ENCODE measurements at regions not wholly inside any gene's neighbourhood (a gene's known extent, or its start where the extent isn't known, plus 50 kb on each side); places are given as distances from the start of the nearest gene placed in this dataset.

GRCh38 chr6:138550346-138550767, 51.1 kb upstream of the NHSL1 start:
- no peak for DNase-seq (ENCODE audit: low read depth in 2 of 2)

GRCh38 chr6:138554146-138554545, 54.9 kb upstream of the NHSL1 start:
- no peak for DNase-seq (ENCODE audit: low read depth in 2 of 2)

GRCh38 chr6:138555421-138555988, 56.2 kb upstream of the NHSL1 start:
- DNase-seq (ENCODE audit: low read depth in 2 of 2): no peak

- no peak for DNase-seq (ENCODE audit: low read depth in 2 of 2)
These were observed 57.9 kb upstream of the NHSL1 start for GRCh38 chr6:138557147-138557546.

GRCh38 chr6:138559143-138559542, 59.8 kb upstream of the NHSL1 start:
- DNase-seq (ENCODE audit: low read depth in 2 of 2): no peak

GRCh38 chr6:138560130-138560860, 61.0 kb upstream of the NHSL1 start:
- no peak for DNase-seq (ENCODE audit: low read depth in 2 of 2)

GRCh38 chr6:138562691-138563090, 63.4 kb upstream of the NHSL1 start:
- DNase-seq (ENCODE audit: low read depth in 2 of 2): no peak

GRCh38 chr6:138563231-138563630, 63.9 kb upstream of the NHSL1 start:
- no peak for DNase-seq (ENCODE audit: low read depth in 2 of 2)

- DNase-seq (ENCODE audit: low read depth in 2 of 2): no peak
These were observed 64.4 kb upstream of the NHSL1 start for GRCh38 chr6:138563650-138564049.

GRCh38 chr6:138564170-138564721, 65.0 kb upstream of the NHSL1 start:
- no peak for DNase-seq (ENCODE audit: low read depth in 2 of 2)

GRCh38 chr6:138567052-138567451, 67.8 kb upstream of the NHSL1 start:
- DNase-seq (ENCODE audit: low read depth in 2 of 2): no peak

- DNase-seq (ENCODE audit: low read depth in 2 of 2): no peak
These were observed 69.7 kb upstream of the NHSL1 start for GRCh38 chr6:138568997-138569396.

- DNase-seq (ENCODE audit: low read depth in 2 of 2): no peak
These were observed 70.3 kb upstream of the NHSL1 start for GRCh38 chr6:138569554-138569953.

- no peak for DNase-seq (ENCODE audit: low read depth in 2 of 2)
These were observed 70.9 kb upstream of the NHSL1 start for GRCh38 chr6:138569970-138570724.

GRCh38 chr6:138570725-138571029, 71.4 kb upstream of the NHSL1 start:
- no peak for DNase-seq (ENCODE audit: low read depth in 2 of 2)

GRCh38 chr6:138571181-138571580, 71.9 kb upstream of the NHSL1 start:
- no peak for DNase-seq (ENCODE audit: low read depth in 2 of 2)

- DNase-seq (ENCODE audit: low read depth in 2 of 2): no peak
These were observed 72.4 kb upstream of the NHSL1 start for GRCh38 chr6:138571585-138572166.

- DNase-seq (ENCODE audit: low read depth in 2 of 2): peak; percentile 57 to 58
These were observed 73.0 kb upstream of the NHSL1 start for GRCh38 chr6:138572167-138572875.

GRCh38 chr6:138572885-138573284, 73.6 kb upstream of the NHSL1 start:
- DNase-seq (ENCODE audit: low read depth in 2 of 2): no peak

GRCh38 chr6:138575257-138575656, 76.0 kb upstream of the NHSL1 start:
- DNase-seq (ENCODE audit: low read depth in 2 of 2): no peak

GRCh38 chr6:138576313-138576712, 77.0 kb upstream of the NHSL1 start:
- DNase-seq (ENCODE audit: low read depth in 2 of 2): no peak
